Osteocyte (in vitro differentiated cells): ENCODE measurements at regions not wholly inside any gene's neighbourhood (a gene's known extent, or its start where the extent isn't known, plus 50 kb on each side); places are given as distances from the start of the nearest gene placed in this dataset.

Source experiments
- DNase-seq: peaks from one replicate; pipeline ENCODE4 v3.0.0; 2021; ENCODE audit warnings: mixed read lengths; ENCODE audit not compliant: unreplicated experiment; ENCODE audit errors: extremely low spot score
- H3K27ac Mint-ChIP-seq: one replicate; pipeline ENCODE4 v1.8.0; 2021; ENCODE audit warnings: mild to moderate bottlenecking, mixed read lengths; ENCODE audit not compliant: unreplicated experiment
- H3K27me3 Mint-ChIP-seq: one replicate; pipeline ENCODE4 v1.8.0; 2021; ENCODE audit warnings: mixed read lengths; ENCODE audit not compliant: unreplicated experiment
- H3K36me3 Mint-ChIP-seq: one replicate; pipeline ENCODE4 v1.8.0; 2021; ENCODE audit warnings: mixed read lengths; ENCODE audit not compliant: unreplicated experiment
- H3K4me1 Mint-ChIP-seq: one replicate; pipeline ENCODE4 v1.8.0; 2021; ENCODE audit warnings: mixed read lengths; ENCODE audit not compliant: unreplicated experiment
- H3K4me3 Mint-ChIP-seq: one replicate; pipeline ENCODE4 v1.8.0; 2021; ENCODE audit warnings: mild to moderate bottlenecking, moderate library complexity, mixed read lengths; ENCODE audit not compliant: unreplicated experiment
- H3K9me3 Mint-ChIP-seq: one replicate; pipeline ENCODE4 v1.8.0; 2021; ENCODE audit warnings: mixed read lengths; ENCODE audit not compliant: unreplicated experiment
- CTCF ChIP-seq: fragments of 200-600 bp; sonication (generic); IDR thresholded peaks from 2 replicates; pipeline ENCODE4 v1.5.0; 2021; ENCODE audit warnings: antibody characterized with exemption, mild to moderate bottlenecking, moderate library complexity

- Mint-ChIP-seq H3K4me3 (no peak overlapping the region), H3K9me3 (no peaks in the 10 kb centered on the region), H3K27ac (no peak overlapping the region), H3K36me3 (no peaks in the 10 kb centered on the region), H3K27me3 (no peaks in the 10 kb centered on the region), H3K4me1 (peaks cover 24% of the 10 kb centered on the region)
- DNase-seq, result no peak
- TF ChIP-seq CTCF, result no peak
Measured at GRCh38 chr5:56693220-56693579, 122.1 kb upstream of the MAP3K1 start.

GRCh38 chr5:56692359-56693219 is 122.8 kb upstream of the MAP3K1 start:
- Mint-ChIP-seq H3K9me3 (no peaks in the 10 kb centered on the region), H3K27me3 (no peaks in the 10 kb centered on the region), H3K4me1 (peaks cover 19% of the 10 kb centered on the region), H3K36me3 (no peaks in the 10 kb centered on the region), H3K27ac (no peak overlapping the region), H3K4me3 (no peak overlapping the region)
- TF ChIP-seq CTCF, result no peak
- no peak for DNase-seq

GRCh38 chr5:56688402-56688801 is 126.9 kb upstream of the MAP3K1 start:
- H3K27ac Mint-ChIP-seq, result no peak overlapping the region
- no peaks in the 10 kb centered on the region for H3K4me1 Mint-ChIP-seq
- no peak for DNase-seq
- H3K9me3 Mint-ChIP-seq, result no peaks in the 10 kb centered on the region
- TF ChIP-seq CTCF, result no peak
- no peaks in the 10 kb centered on the region for H3K36me3 Mint-ChIP-seq
- no peaks in the 10 kb centered on the region for H3K27me3 Mint-ChIP-seq
- H3K4me3 Mint-ChIP-seq, result no peak overlapping the region

- TF ChIP-seq CTCF, result no peak
- Mint-ChIP-seq H3K4me3 (no peak overlapping the region), H3K4me1 (peaks cover 7% of the 10 kb centered on the region), H3K27me3 (no peaks in the 10 kb centered on the region), H3K27ac (no peak overlapping the region), H3K36me3 (no peaks in the 10 kb centered on the region), H3K9me3 (no peaks in the 10 kb centered on the region)
- no peak for DNase-seq
Measured at GRCh38 chr5:56686337-56687195, 128.8 kb upstream of the MAP3K1 start.
